ENCODE measurements at regions not wholly inside any gene's neighbourhood (a gene's known extent, or its start where the extent isn't known, plus 50 kb on each side); places are given as distances from the start of the nearest gene placed in this dataset.

DNA sequence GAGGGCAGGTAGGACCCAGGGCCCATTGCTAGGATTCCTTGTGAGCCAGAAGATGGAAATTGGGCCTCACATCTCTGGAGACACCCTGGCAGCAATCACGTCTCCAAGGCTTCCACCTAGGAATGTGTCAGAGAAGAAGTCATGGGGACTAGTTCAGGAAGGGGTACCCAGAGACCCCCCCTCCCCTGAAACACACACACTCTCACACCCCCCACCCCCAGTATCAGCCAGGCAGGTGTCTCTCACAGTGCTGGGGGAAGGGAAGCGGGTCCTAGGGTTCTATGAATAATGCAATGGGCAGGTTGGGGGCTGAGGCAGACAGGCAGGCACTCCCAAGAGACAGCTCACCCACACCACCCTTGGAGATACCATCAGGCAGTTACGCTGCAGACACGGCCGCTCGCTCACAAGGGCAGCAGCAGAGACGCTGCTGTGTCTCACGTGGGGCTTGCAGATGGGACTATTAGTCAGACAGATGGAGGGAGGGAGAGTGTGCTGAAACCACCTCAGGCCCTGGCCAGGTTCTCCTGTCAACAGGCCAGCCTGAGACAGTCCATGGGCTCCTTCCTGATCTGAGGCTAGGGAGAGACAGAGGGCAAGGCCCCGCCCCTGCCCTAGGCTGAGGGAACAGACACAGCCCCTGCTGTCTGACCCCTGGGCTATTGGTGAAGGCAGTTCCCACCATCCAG is 134.6 kb downstream of the CYP26B1 start:
- no peak for TF ChIP-seq POLR2A (IDR thresholded peaks at IDR 0.05)
- TF ChIP-seq, protein P1, sequence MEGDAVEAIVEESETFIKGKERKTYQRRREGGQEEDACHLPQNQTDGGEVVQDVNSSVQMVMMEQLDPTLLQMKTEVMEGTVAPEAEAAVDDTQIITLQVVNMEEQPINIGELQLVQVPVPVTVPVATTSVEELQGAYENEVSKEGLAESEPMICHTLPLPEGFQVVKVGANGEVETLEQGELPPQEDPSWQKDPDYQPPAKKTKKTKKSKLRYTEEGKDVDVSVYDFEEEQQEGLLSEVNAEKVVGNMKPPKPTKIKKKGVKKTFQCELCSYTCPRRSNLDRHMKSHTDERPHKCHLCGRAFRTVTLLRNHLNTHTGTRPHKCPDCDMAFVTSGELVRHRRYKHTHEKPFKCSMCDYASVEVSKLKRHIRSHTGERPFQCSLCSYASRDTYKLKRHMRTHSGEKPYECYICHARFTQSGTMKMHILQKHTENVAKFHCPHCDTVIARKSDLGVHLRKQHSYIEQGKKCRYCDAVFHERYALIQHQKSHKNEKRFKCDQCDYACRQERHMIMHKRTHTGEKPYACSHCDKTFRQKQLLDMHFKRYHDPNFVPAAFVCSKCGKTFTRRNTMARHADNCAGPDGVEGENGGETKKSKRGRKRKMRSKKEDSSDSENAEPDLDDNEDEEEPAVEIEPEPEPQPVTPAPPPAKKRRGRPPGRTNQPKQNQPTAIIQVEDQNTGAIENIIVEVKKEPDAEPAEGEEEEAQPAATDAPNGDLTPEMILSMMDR (IDR thresholded peaks at IDR 0.05): no peak
- TF ChIP-seq POLR2AphosphoS5 (IDR thresholded peaks at IDR 0.05): no peak

Data from prostate gland (tissue), 2 donors.